K562 (cell line): ENCODE measurements at regions not wholly inside any gene's neighbourhood (a gene's known extent, or its start where the extent isn't known, plus 50 kb on each side); places are given as distances from the start of the nearest gene placed in this dataset.

Source experiments
- EP300 ChIP-seq: IDR thresholded peaks from 2 replicates; pipeline ENCODE4 v1.6.1; 2012; ENCODE audit warnings: low read length, improper control_type of control experiment
- ETS1 ChIP-seq: conservative IDR thresholded peaks from 2 replicates; pipeline ENCODE4 v1.6.1; 2011; ENCODE audit warnings: low read depth, mild to moderate bottlenecking, low read length; ENCODE audit not compliant: control insufficient read depth
- MYC ChIP-seq, 2 experiments: fragments of 250-450 bp in 1 of 2; sonication (Bioruptor Pico) in 1 of 2; IDR thresholded peaks; 2 replicates each; pipeline versions ENCODE4 v1.5.1 to v1.6.1; 2012 to 2021; ENCODE audit warnings: low read depth in 2 of 2, borderline replicate concordance in 1 of 2, improper control_type of control experiment in 1 of 2, low read length in 1 of 2, mild to moderate bottlenecking in 1 of 2, moderate library complexity in 1 of 2
- RUNX1 ChIP-seq: sonication (generic); IDR thresholded peaks from 2 replicates; pipeline ENCODE4 v1.6.1; 2016; ENCODE audit warnings: antibody characterized with exemption, low read depth
- TAF9B ChIP-seq: fragments of 450-650 bp; IDR thresholded peaks from 2 replicates; pipeline ENCODE4 v1.6.1; 2018; ENCODE audit warnings: mild to moderate bottlenecking; ENCODE audit not compliant: partially characterized antibody
- ZNF174 ChIP-seq: fragments of 250-450 bp; sonication (Bioruptor Pico); IDR thresholded peaks from 2 replicates; pipeline ENCODE4 v1.4.0; 2020; ENCODE audit warnings: mild to moderate bottlenecking
- TF ChIP-seq, protein P1 (sequence below): fragments of 450-650 bp; IDR thresholded peaks from 2 replicates; pipeline ENCODE4 v1.7.1; 2018; ENCODE audit warnings: mild to moderate bottlenecking, low read depth; ENCODE audit not compliant: partially characterized antibody
- TF ChIP-seq, protein P2 (sequence below), 3 experiments: IDR thresholded peaks in 2 of 3; conservative IDR thresholded peaks in 1 of 3; 2 replicates each; pipeline ENCODE4 v1.5.1; 2011 to 2012; ENCODE audit warnings: low read length in 3 of 3, mild to moderate bottlenecking in 3 of 3, control low read depth in 2 of 3, improper control_type of control experiment in 1 of 3, inconsistent platforms in 1 of 3, low read depth in 1 of 3, mixed read lengths in 1 of 3, moderate library complexity in 1 of 3; ENCODE audit not compliant: insufficient read depth in 2 of 3

GRCh38 chr12:112694065-112694464, 97.5 kb upstream of the RPH3A start:
- TF ChIP-seq, protein P1, sequence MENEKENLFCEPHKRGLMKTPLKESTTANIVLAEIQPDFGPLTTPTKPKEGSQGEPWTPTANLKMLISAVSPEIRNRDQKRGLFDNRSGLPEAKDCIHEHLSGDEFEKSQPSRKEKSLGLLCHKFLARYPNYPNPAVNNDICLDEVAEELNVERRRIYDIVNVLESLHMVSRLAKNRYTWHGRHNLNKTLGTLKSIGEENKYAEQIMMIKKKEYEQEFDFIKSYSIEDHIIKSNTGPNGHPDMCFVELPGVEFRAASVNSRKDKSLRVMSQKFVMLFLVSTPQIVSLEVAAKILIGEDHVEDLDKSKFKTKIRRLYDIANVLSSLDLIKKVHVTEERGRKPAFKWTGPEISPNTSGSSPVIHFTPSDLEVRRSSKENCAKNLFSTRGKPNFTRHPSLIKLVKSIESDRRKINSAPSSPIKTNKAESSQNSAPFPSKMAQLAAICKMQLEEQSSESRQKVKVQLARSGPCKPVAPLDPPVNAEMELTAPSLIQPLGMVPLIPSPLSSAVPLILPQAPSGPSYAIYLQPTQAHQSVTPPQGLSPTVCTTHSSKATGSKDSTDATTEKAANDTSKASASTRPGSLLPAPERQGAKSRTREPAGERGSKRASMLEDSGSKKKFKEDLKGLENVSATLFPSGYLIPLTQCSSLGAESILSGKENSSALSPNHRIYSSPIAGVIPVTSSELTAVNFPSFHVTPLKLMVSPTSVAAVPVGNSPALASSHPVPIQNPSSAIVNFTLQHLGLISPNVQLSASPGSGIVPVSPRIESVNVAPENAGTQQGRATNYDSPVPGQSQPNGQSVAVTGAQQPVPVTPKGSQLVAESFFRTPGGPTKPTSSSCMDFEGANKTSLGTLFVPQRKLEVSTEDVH = no peak
- TF ChIP-seq, protein P2, sequence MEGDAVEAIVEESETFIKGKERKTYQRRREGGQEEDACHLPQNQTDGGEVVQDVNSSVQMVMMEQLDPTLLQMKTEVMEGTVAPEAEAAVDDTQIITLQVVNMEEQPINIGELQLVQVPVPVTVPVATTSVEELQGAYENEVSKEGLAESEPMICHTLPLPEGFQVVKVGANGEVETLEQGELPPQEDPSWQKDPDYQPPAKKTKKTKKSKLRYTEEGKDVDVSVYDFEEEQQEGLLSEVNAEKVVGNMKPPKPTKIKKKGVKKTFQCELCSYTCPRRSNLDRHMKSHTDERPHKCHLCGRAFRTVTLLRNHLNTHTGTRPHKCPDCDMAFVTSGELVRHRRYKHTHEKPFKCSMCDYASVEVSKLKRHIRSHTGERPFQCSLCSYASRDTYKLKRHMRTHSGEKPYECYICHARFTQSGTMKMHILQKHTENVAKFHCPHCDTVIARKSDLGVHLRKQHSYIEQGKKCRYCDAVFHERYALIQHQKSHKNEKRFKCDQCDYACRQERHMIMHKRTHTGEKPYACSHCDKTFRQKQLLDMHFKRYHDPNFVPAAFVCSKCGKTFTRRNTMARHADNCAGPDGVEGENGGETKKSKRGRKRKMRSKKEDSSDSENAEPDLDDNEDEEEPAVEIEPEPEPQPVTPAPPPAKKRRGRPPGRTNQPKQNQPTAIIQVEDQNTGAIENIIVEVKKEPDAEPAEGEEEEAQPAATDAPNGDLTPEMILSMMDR (IDR thresholded peaks at IDR 0.05 in 2 of 3, conservative IDR thresholded peaks at IDR 0.05 in 1 of 3; ENCODE audit: insufficient read depth in 2 of 3, low read depth in 1 of 3, low read length in 3 of 3) = no peak
- TF ChIP-seq RUNX1 (no peak), ZNF174 (no peak), TAF9B (no peak), MYC (IDR thresholded peaks at IDR 0.05; ENCODE audit: low read depth, low read length) (no peak), MYC (CRISPR knock-in tag; IDR thresholded peaks at IDR 0.05; ENCODE audit: borderline replicate concordance, low read depth) (no peak), ETS1 (no peak), EP300 (no peak)
